GM19324 (cell line): ENCODE measurements at regions not wholly inside any gene's neighbourhood (a gene's known extent, or its start where the extent isn't known, plus 50 kb on each side); places are given as distances from the start of the nearest gene placed in this dataset.
A peak's percentile ranks its signal among the peaks of the same experiment; 100 is the strongest.

ENCODE experiments used
- ATAC-seq: cut with Tn5 transposase; IDR thresholded peaks from one replicate; pipeline ENCODE4 v1.9.1; 2021; ENCODE audit warnings: mild to moderate bottlenecking, moderate library complexity; ENCODE audit not compliant: unreplicated experiment, low FRiP score

DNA sequence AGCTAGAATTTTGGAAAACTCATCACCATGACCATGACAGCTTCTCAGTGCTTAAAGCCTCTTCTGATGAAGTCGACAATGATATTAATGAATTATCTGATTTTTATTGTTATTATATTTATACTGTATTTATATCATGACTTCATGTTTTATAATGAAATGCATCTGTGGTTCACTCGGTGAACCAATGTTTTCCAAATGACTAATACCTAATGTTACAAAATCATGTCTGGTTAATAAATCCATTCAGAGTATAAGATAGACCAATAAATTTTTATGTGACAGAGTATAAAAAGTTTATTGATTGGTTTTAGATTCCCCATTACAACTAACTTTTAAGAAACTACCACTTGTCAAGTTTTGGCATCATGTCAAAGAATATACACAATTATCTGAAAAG, 416.5 kb downstream of the MLLT3 start:
- ATAC-seq, result no peak

DNA sequence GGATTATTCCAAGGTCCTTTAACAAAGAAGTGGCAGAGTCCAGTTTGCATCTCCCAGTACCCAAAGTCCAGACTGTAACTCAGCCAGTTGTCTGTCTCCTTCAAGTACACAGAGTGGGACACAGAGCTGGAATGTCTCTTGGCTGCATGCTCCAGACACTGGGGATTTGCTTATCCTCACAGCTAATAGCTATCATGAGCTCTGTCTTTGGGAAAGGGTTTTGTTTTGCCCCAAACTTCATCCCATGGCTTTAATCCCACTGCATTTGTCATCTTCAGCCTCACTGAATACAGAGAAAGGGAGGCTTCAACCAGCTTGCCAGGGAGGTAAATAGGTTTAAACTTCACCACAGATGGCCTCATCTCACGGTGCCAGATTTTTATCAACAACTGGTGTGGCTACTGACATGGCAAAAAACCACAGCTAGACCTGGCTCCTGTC, 412.2 kb upstream of the SLC24A2 start:
- ATAC-seq, result no peak

GRCh38 chr9:20200581-20200980, 411.7 kb upstream of the SLC24A2 start:
- ATAC-seq, result no peak

DNA sequence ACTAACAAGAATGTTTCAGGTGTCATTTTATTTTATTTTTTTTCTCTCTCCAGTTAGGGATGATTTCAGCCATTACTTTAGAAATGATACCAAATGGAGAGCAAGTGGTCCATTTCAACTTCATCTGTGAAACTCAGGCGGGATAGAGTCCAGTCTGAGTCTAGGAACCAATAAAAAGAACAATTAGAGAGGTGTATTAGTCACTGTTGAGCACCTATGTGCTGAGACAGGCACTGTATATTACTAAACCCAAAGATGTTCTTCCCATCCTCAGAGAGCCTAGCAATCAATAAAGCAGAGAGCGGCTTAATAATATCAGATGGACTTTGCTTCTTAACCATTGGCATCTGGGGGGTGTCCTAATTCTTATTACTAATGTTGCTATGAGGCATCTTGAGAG, 410.3 kb upstream of the SLC24A2 start:
- ATAC-seq, result no peak

GRCh38 chr9:20197976-20198685, 409.3 kb upstream of the SLC24A2 start:
- ATAC-seq, result peak; percentile 85

- no peak for ATAC-seq
These were observed 402.5 kb upstream of the SLC24A2 start for GRCh38 chr9:20191228-20191840.

DNA sequence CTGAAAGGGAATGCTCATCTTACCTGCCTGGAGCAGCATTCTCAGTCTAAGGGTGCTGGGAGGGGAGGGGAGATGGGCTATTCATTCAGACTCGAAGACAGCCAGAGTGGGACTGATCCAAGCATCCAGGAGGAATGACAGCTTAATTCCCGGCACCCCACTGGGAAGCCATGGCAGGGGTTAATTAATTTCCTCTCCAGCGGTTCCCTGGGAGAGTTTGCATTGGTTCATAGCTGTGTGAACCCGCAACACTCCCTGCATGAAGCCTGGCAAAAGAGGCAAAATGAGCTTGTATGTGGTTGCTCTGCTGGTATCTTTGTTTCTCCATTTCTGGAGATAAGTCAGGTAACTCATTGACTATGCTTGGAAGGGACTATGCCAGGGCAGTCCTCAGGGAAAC, 401.0 kb upstream of the SLC24A2 start:
- no peak for ATAC-seq

DNA sequence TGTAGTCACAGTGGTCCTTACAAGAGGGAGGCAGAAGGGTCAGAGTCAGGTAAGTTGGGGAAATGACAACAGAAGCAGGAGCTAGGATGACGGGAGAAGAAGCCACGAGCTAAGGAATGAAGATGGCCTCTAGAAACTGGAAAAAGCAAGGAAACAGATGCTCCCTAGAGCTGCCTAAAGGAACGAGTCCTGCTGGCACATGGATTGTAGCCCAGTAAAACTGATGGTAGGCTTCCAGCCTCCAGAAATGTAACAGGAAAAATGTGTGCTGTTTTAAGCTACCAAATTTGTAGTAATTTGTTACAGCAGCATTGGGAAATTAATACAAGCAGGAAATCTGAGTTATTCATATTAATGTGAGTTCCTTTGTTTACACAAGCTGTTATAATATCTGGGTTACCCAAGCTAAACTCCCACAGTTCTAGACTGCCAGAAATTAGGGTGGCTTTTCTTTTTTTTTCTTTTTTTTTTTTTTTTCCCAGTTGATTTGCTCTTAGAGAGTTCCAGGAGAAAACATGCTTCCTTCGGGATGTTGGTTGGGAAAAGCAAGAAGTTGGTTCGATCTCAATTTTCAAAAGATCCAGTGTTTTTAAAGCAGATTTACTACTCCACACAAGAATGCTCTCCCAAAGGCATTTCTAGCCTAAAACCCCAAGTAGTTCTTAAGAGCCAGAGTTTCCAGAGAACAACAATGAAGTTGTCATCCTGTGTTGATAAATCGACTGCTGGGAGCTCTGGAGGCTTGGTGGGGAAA, 400.0 kb upstream of the SLC24A2 start:
- ATAC-seq, result no peak

DNA sequence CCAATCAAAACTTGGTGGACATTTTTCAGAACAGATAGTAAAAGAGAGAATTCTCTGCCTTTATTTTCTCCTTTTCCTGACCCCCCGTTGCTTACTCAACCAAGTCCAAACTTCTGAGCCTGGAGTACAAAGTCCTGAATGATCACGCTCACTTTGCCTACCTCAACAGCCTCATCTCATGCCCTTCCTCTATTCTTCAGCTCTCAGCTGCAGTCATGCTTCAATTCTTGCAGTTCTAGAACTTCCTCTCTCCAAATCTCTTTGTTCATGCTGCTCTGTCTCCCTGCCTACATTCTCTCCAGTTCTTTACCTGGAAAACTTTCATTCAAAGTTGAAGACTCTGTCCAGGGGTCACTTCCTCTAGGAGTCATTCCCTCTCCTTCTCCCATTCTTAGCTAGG, 398.5 kb upstream of the SLC24A2 start:
- no peak for ATAC-seq

DNA sequence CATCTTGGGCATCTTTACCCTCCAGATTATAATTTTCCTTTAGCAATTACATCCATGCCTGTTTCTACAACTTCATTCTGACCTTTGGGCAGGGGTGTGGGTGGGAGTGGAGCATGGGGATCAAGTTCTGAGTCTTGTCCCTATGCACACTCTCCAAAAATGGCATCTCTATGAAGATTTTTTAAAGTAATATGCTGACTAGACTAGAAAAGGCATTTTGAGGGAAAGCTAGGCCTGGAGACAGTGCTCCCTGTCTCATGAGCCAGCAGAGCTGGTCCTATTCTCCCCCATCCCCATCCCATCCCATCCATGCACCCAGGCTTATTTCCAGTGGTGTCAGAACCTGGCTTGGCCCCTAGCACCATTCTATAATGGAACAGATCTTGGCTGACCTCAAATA, 398.0 kb upstream of the SLC24A2 start:
- ATAC-seq, result no peak

- ATAC-seq, result no peak
These were observed 397.4 kb upstream of the SLC24A2 start for GRCh38 chr9:20186231-20186630.

DNA sequence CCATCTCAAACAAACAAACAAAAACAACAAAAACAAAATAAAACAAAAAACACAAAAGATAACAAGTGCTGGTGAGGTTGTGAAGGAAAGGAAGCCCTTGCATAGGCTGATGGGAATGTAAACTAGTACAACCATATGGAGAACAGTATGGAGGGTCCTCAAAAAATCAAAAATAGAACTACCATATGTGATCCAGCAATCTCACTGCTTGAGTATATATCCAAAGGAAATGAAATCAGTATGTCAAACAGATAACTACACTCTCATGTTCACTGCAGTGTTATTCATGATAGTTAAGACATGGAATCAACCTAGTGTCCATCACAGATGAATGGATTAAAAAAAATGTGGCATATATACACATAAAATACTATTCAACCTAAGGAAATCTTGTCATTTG, 395.7 kb upstream of the SLC24A2 start:
- no peak for ATAC-seq

DNA sequence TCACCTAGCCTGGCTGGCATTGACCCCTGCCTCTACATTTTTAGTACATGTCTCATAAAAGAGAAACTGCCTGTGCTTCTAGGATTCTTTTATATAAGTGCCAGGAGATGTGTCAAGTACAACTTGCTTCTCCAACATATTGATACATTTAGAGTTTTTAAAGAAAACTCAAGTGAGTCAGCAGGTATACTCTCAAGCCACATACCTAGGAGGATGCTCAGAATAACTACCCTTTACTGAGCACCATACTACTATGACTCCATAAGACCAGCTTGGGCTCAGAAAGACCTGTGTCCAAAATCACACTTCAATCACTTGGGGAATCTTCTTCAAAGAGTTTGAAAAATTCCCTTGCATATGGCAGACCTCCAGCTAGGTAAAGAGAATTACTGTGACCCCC, 389.8 kb upstream of the SLC24A2 start:
- no peak for ATAC-seq

DNA sequence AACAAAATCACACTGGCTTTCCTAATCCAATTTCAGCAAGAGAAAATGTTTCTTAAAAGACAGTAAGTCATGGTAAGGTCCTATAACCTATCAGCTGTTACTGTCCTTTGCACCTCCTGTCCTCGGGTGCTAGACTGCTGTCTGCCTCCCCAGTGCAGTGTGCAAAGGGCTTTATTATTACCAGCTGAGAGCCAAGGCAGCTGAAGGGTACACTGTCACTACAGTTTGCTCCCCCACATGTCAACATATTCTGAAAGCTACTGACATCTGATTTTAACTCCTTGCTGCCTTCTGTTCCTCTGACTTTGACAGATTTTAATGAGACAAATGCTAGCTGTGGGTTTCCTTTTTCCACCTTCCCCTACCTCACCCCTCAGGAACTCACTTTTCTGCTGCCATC, 389.4 kb upstream of the SLC24A2 start:
- no peak for ATAC-seq

- no peak for ATAC-seq
These were observed 381.3 kb upstream of the SLC24A2 start for GRCh38 chr9:20170122-20170521.

- ATAC-seq, result no peak
These were observed 363.4 kb upstream of the SLC24A2 start for GRCh38 chr9:20152151-20152725.

DNA sequence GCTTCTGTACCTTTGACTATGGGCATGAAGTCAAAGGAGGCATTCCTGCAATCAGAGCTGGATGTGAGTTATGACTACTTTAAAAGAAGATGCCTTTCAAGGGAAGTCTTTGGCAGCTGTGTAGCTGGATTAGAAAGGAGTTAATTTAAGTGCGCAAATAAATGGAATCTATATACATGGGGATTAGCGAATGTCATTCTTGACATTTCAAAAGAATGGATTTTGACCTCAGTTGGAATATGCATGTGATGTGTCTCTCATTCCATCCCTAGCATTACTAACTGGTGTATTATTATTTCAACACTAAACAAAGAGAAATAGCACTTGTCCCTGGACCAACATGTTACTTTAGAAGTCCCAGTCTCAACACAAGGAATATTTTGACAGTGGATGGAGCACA, 359.6 kb upstream of the SLC24A2 start:
- no peak for ATAC-seq

GRCh38 chr9:20144197-20144596, 355.4 kb upstream of the SLC24A2 start:
- no peak for ATAC-seq

- no peak for ATAC-seq
These were observed 351.0 kb upstream of the SLC24A2 start for GRCh38 chr9:20139763-20140290.

GRCh38 chr9:20138841-20139240, 350.0 kb upstream of the SLC24A2 start:
- ATAC-seq, result no peak

- ATAC-seq, result no peak
These were observed 349.3 kb upstream of the SLC24A2 start for GRCh38 chr9:20138116-20138515.
